Calu3 (cell line): ENCODE measurements at regions not wholly inside any gene's neighbourhood (a gene's known extent, or its start where the extent isn't known, plus 50 kb on each side); places are given as distances from the start of the nearest gene placed in this dataset.

Source experiments
- BruUV-seq: library from RNA; stranded (reverse); fragments of 400-500 nt; replicated peaks from 2 replicates; lab custom pipeline; 2021; lab: Mats Ljungman, UMichigan
- CTCF ChIA-PET: fragments of 300-600 bp; sonication (Branson Sonifier 250); formaldehyde crosslinking; loops from one replicate; lab custom pipeline; 2022; ENCODE audit warnings: antibody characterized with exemption; lab: Charles Lee
- DNase-seq: peaks from one replicate; pipeline ENCODE4 v3.0.0; 2022
- H3K27ac Mint-ChIP-seq: one replicate; pipeline ENCODE4 v1.8.0; 2022; ENCODE audit warnings: mixed read lengths; ENCODE audit not compliant: unreplicated experiment
- H3K27me3 Mint-ChIP-seq: one replicate; pipeline ENCODE4 v1.8.0; 2022; ENCODE audit warnings: mixed read lengths; ENCODE audit not compliant: unreplicated experiment
- H3K36me3 Mint-ChIP-seq: one replicate; pipeline ENCODE4 v1.8.0; 2022; ENCODE audit warnings: mild to moderate bottlenecking, moderate library complexity, mixed read lengths; ENCODE audit not compliant: insufficient read depth, unreplicated experiment
- H3K4me1 Mint-ChIP-seq: one replicate; pipeline ENCODE4 v1.8.0; 2022; ENCODE audit warnings: mild to moderate bottlenecking, low read depth, mixed read lengths; ENCODE audit not compliant: unreplicated experiment
- H3K4me3 Mint-ChIP-seq: one replicate; pipeline ENCODE4 v1.8.0; 2022; ENCODE audit warnings: mild to moderate bottlenecking, low read depth, moderate library complexity, mixed read lengths; ENCODE audit not compliant: unreplicated experiment
- H3K9me3 Mint-ChIP-seq: one replicate; pipeline ENCODE4 v1.8.0; 2022; ENCODE audit warnings: low read depth, mixed read lengths; ENCODE audit not compliant: unreplicated experiment
- CTCF ChIP-seq: fragments of 200-600 bp; IDR thresholded peaks from one replicate; pipeline ENCODE4 v1.8.0; 2022; ENCODE audit warnings: antibody characterized with exemption; ENCODE audit not compliant: unreplicated experiment
- intact Hi-C: fragments of 100-400 bp; cut with micrococcal nuclease; formaldehyde crosslinking; loops from one replicate; pipeline ENCODE4 v1.10.0; 2022; ENCODE audit not compliant: unreplicated experiment

GRCh38 chr2:8583400-8584173, 98.3 kb upstream of the ID2 start:
- intact Hi-C loops, result no loop called here
- H3K4me1 Mint-ChIP-seq, result peaks cover 8% of the 10 kb centered on the region
- DNase-seq, result peak; percentile 97
- H3K36me3 Mint-ChIP-seq, result no peaks in the 10 kb centered on the region
- no TSS peak for BruUV-seq
- H3K27ac Mint-ChIP-seq, result no peak overlapping the region
- no peaks in the 10 kb centered on the region for H3K9me3 Mint-ChIP-seq
- no peaks in the 10 kb centered on the region for H3K27me3 Mint-ChIP-seq
- CTCF ChIA-PET, result interaction anchor here (0.6 to 1.7 kb wide), 3 partner anchors 9 to 76 kb away, joined by 3 to 5 read pairs (median 4); no protein-coding TSS in a partner anchor
- no peak for TF ChIP-seq CTCF
- peak overlapping the region; percentile 62 for H3K4me3 Mint-ChIP-seq

GRCh38 chr2:8584174-8585066, 97.4 kb upstream of the ID2 start:
- no peak for DNase-seq
- Mint-ChIP-seq H3K27me3 (no peaks in the 10 kb centered on the region), H3K4me3 (peak overlapping the region; percentile 62), H3K9me3 (no peaks in the 10 kb centered on the region), H3K4me1 (peaks cover 8% of the 10 kb centered on the region), H3K27ac (no peak overlapping the region), H3K36me3 (no peaks in the 10 kb centered on the region)
- intact Hi-C loops, result no loop called here
- TF ChIP-seq CTCF, result no peak
- CTCF ChIA-PET, result interaction anchor here (0.5 to 1.7 kb wide), 3 partner anchors 9 to 1461 kb away, joined by 4 to 5 read pairs (median 4); no protein-coding TSS in a partner anchor
- no TSS peak for BruUV-seq

GRCh38 chr2:8586457-8587051, 95.3 kb upstream of the ID2 start:
- no peak overlapping the region for H3K27ac Mint-ChIP-seq
- intact Hi-C loops, result no loop called here
- H3K9me3 Mint-ChIP-seq, result no peaks in the 10 kb centered on the region
- H3K4me1 Mint-ChIP-seq, result peaks cover 8% of the 10 kb centered on the region
- CTCF ChIA-PET, result no interaction called here
- no peaks in the 10 kb centered on the region for H3K36me3 Mint-ChIP-seq
- no peak for TF ChIP-seq CTCF
- DNase-seq, result no peak
- H3K27me3 Mint-ChIP-seq, result no peaks in the 10 kb centered on the region
- BruUV-seq, result no TSS peak
- H3K4me3 Mint-ChIP-seq, result no peak overlapping the region

GRCh38 chr2:8587251-8587791, 94.5 kb upstream of the ID2 start:
- Mint-ChIP-seq H3K27me3 (no peaks in the 10 kb centered on the region), H3K36me3 (no peaks in the 10 kb centered on the region), H3K4me3 (no peak overlapping the region), H3K4me1 (peaks cover 8% of the 10 kb centered on the region), H3K27ac (no peak overlapping the region), H3K9me3 (no peaks in the 10 kb centered on the region)
- DNase-seq, result no peak
- no peak for TF ChIP-seq CTCF
- BruUV-seq, result no TSS peak
- intact Hi-C loops, result no loop called here
- CTCF ChIA-PET, result no interaction called here
